ENCODE measurements at regions not wholly inside any gene's neighbourhood (a gene's known extent, or its start where the extent isn't known, plus 50 kb on each side); places are given as distances from the start of the nearest gene placed in this dataset.
"Not testable (repeated sequence)": the region's sequence is repeated elsewhere in the genome, so short reads cannot be mapped to it uniquely, and the experiment has no call there.

DNA sequence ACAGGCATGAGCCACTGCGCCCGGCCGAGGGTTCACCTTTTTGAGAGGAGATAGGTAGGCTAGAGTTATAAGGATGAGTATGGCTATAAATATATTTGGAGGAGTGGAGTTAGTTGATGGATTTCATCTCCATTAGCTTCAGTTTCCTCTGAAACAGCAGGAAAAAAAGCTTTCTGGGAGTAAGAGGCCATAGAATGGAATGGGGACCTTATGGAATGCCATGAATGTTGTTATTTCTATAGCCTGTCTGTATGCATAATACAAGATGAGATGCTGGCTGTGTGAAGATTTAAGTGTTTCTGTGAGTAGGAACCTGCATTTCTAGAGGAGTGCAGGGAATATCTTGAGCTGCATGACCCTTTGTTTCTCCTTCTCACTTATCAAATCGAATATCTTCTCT lies 114.9 kb upstream of the ARX start:
- no peak for DNase-seq

- DNase-seq, result no peak
These were observed 109.7 kb upstream of the ARX start for GRCh38 chrX:25125483-25125882.

DNA sequence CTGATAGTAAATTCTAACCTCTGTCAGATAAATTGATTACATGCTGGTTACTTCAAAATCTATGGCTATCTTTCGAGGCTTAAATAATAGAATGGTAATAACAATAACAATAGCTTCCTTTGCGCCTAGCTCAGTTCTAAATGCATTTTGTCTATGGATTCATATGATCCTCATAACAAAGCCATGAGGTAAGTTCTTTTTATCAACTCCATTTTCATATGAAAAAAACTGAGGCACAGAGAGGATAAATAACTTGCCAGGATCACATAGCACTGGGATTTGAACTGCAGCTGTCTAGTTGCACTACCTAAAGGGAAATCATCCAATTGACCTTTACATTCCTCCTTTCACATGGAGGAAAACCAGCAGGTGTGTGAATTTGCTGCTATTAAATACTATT lies 108.6 kb upstream of the ARX start:
- no peak for DNase-seq

DNA sequence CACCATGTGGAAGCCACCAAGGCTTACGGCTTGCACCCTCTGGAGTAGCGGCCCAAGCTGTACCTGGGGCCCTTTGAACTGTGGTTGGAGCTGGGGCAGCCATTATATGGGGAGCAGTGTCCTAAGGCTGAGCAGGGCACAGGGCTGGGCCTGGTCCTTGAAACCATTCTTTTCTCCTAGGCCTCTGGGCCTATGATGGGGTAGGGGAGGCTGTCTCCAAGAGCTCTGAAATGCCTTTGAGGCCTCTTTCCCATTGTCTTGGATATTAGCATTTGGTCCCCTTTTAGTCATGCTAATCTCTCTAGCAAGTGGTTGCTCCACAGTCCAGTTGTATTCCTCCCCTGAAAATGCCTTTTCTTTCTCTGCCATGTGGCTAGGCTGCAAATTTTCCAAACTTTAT lies 96.4 kb upstream of the ARX start:
- DNase-seq, result no peak

- no peak for DNase-seq
These were observed 92.7 kb upstream of the ARX start for GRCh38 chrX:25108481-25108880.

- no peak for DNase-seq
These were observed 89.5 kb upstream of the ARX start for GRCh38 chrX:25105221-25105620.

GRCh38 chrX:25096522-25097045 lies 80.8 kb upstream of the ARX start:
- DNase-seq, result no peak

DNA sequence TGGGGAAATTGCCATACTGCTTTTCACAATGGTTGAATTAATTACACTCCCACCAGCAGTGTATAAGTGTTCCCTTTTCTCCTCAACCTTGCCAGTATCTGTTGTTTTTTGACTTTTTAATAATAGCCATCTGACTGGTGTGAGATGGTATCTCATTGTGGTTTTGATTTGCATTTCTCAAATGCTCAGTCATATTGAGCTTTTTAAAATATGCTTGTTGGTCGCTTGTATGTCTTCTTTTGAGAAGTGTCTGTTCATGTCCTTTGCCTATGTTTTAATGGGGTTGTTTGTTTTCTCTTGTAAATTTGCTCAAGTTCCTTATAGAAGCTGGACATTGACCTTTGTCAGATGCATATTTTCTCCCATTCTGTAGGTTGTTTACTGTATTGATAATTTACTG lies 75.4 kb upstream of the ARX start:
- not testable (repeated sequence) for DNase-seq

GRCh38 chrX:25084446-25084845 lies 68.7 kb upstream of the ARX start:
- DNase-seq, result no peak

DNA sequence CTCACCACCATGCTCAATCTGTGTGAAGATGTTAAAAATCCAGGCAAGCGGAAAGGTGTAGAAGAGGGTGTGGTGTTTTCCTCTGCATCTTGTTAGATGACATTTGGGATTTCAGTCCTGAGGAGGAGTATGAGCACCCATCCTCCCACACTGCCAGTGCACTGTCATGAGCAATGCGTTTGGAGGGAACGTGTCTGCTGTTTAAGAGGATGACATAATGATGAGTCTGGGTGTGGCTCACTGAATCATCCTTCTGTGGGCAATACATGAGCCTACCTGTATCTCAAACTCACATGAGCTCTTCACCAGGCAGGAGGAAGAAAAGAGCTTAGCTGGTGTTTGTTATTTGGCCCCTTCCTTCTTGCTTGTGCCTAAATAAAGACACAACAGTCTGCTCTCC lies 67.9 kb upstream of the ARX start:
- DNase-seq, result no peak

DNA sequence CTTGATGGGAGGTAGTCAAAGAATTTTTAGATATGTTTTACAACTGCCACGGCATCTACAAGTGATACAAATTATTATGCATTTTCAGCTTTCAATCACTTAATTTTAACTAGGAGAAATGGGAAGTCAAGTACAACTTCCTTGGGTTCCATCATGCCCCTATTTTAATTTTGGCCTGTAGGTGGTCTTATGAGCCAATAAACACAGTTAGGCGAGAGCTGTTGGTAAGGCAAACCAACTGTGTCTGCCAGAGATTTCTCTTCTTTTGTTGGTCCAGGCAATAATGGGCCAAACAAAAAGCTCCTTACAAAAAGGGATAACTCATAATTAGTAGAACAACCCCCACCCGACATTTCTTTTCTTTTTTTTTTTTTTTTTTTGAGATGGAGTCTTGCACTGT lies 63.3 kb upstream of the ARX start:
- no peak for DNase-seq

GRCh38 chrX:25076941-25077500 lies 61.3 kb upstream of the ARX start:
- no peak for DNase-seq

- no peak for DNase-seq
These were observed 56.5 kb upstream of the ARX start for GRCh38 chrX:25072247-25072646.

GRCh38 chrX:25070038-25070437 lies 54.3 kb upstream of the ARX start:
- no peak for DNase-seq

GRCh38 chrX:25069209-25069608 lies 53.4 kb upstream of the ARX start:
- no peak for DNase-seq

DNA sequence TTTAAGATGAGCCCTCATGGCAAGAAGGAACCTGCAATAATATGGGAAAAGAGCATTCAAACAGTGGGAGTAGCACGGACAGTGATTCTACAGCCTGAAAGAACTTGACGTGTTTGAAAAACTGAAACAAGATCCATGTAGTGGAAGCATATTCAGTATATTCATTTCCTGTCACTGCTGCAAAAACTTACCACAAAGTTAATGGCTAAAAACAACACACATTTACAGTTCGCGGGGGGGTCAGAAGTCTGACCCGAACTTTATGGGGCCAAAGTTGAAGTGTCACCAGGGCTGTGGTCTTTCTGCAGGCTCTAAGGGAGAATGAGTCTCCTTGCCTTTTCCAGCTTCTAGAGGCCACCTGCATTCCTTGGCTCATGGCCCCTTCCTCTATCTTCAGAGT lies 52.6 kb upstream of the ARX start:
- no peak for DNase-seq

- peak; percentile 27 for DNase-seq
These were observed 51.8 kb upstream of the ARX start for GRCh38 chrX:25067271-25068172.

GRCh38 chrX:25066131-25066530 lies 50.4 kb upstream of the ARX start:
- no peak for DNase-seq
